MCF 10A (cell line): ENCODE measurements at regions not wholly inside any gene's neighbourhood (a gene's known extent, or its start where the extent isn't known, plus 50 kb on each side); places are given as distances from the start of the nearest gene placed in this dataset.

ENCODE experiments used
- BruUV-seq: library from RNA; stranded (reverse); fragments of 400-500 nt; replicated peaks from 2 replicates; lab custom pipeline; 2021; lab: Mats Ljungman, UMichigan
- CTCF ChIA-PET: fragments of 300-600 bp; sonication (Branson Sonifier 250); formaldehyde crosslinking; extraction: SDS; loops from one replicate; lab custom pipeline; 2021; ENCODE audit warnings: antibody characterized with exemption, inconsistent platforms; lab: Yijun Ruan, JAX
- POLR2A ChIA-PET: fragments of 300-600, 350-650 bp; sonication (Branson Sonifier 250); formaldehyde crosslinking; extraction: SDS; loops from one replicate; lab custom pipeline; 2020; ENCODE audit warnings: antibody characterized with exemption, inconsistent platforms; lab: Yijun Ruan, JAX
- DNase-seq: peaks from one replicate; pipeline ENCODE4 v3.0.0-alpha.2; 2018; ENCODE audit not compliant: unreplicated experiment
- H3K27ac Mint-ChIP-seq: one replicate; pipeline ENCODE4 v1.8.0; 2022; ENCODE audit warnings: mild to moderate bottlenecking, low read depth, mixed read lengths; ENCODE audit not compliant: unreplicated experiment
- H3K27me3 Mint-ChIP-seq: one replicate; pipeline ENCODE4 v1.8.0; 2022; ENCODE audit warnings: mixed read lengths; ENCODE audit not compliant: insufficient read depth, unreplicated experiment
- H3K36me3 Mint-ChIP-seq: one replicate; pipeline ENCODE4 v1.8.0; 2022; ENCODE audit warnings: mild to moderate bottlenecking, moderate library complexity, mixed read lengths; ENCODE audit not compliant: insufficient read depth, unreplicated experiment
- H3K4me1 Mint-ChIP-seq: one replicate; pipeline ENCODE4 v1.8.0; 2022; ENCODE audit warnings: mixed read lengths; ENCODE audit not compliant: insufficient read depth, unreplicated experiment
- H3K4me3 Mint-ChIP-seq: one replicate; pipeline ENCODE4 v1.8.0; 2022; ENCODE audit warnings: mild to moderate bottlenecking, moderate library complexity, mixed read lengths; ENCODE audit not compliant: unreplicated experiment
- H3K9me3 Mint-ChIP-seq: one replicate; pipeline ENCODE4 v1.8.0; 2022; ENCODE audit warnings: mixed read lengths; ENCODE audit not compliant: unreplicated experiment
- intact Hi-C: fragments of 100-400 bp; cut with micrococcal nuclease; formaldehyde crosslinking; loops from 2 replicates; pipeline ENCODE4 v1.14.1; 2022
- TF ChIP-seq, protein P1 (sequence below): fragments of 200-600 bp; IDR thresholded peaks from one replicate; pipeline ENCODE4 v1.8.0; 2022; ENCODE audit warnings: antibody characterized with exemption, mild to moderate bottlenecking; ENCODE audit not compliant: unreplicated experiment

- Mint-ChIP-seq H3K27ac (no peak overlapping the region), H3K4me1 (peaks cover 4% of the 10 kb centered on the region), H3K27me3 (no peaks in the 10 kb centered on the region), H3K36me3 (no peaks in the 10 kb centered on the region), H3K4me3 (no peak overlapping the region), H3K9me3 (no peaks in the 10 kb centered on the region)
- no peak for DNase-seq
- intact Hi-C loops = no loop called here
- POLR2A ChIA-PET = interaction anchor here (0.8 kb wide), 1 partner anchor 9 kb away, joined by 3 read pairs; no protein-coding TSS in a partner anchor
- TF ChIP-seq, protein P1, sequence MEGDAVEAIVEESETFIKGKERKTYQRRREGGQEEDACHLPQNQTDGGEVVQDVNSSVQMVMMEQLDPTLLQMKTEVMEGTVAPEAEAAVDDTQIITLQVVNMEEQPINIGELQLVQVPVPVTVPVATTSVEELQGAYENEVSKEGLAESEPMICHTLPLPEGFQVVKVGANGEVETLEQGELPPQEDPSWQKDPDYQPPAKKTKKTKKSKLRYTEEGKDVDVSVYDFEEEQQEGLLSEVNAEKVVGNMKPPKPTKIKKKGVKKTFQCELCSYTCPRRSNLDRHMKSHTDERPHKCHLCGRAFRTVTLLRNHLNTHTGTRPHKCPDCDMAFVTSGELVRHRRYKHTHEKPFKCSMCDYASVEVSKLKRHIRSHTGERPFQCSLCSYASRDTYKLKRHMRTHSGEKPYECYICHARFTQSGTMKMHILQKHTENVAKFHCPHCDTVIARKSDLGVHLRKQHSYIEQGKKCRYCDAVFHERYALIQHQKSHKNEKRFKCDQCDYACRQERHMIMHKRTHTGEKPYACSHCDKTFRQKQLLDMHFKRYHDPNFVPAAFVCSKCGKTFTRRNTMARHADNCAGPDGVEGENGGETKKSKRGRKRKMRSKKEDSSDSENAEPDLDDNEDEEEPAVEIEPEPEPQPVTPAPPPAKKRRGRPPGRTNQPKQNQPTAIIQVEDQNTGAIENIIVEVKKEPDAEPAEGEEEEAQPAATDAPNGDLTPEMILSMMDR = no peak
- BruUV-seq = no TSS peak
- CTCF ChIA-PET = interaction anchor here (0.6 kb wide), 2 partner anchors 193 to 246 kb away, joined by 3 read pairs; no protein-coding TSS in a partner anchor
Measured at GRCh38 chr14:80336608-80337106, 125.4 kb upstream of the DIO2 start.

DNA sequence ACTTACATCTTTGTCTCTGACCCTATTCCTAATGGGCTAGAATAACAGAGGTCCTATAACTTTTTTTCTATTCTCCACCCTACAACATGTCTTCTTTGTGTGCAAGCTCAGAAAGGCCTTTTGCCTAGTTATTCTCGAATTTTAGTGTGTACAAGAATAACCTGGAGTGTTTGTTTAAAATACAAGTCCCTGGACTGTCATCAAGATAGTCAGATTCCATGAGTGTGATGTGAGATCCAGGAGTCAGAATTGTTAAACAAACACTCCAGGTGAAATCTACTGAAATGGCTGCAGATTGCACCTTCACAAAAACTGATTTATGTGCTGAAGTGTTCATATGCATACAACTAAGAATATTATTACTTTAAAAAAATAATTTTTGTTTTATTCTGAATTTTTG is 114.4 kb upstream of the DIO2 start:
- TF ChIP-seq, protein P1 = no peak
- POLR2A ChIA-PET = no interaction called here
- H3K9me3 Mint-ChIP-seq = no peaks in the 10 kb centered on the region
- CTCF ChIA-PET = interaction anchor here (0.7 kb wide), 1 partner anchor 54 kb away, joined by 3 read pairs; no protein-coding TSS in a partner anchor
- no peaks in the 10 kb centered on the region for H3K4me1 Mint-ChIP-seq
- DNase-seq = no peak
- intact Hi-C loops = no loop called here
- H3K27ac Mint-ChIP-seq = no peak overlapping the region
- no peaks in the 10 kb centered on the region for H3K27me3 Mint-ChIP-seq
- H3K4me3 Mint-ChIP-seq = no peak overlapping the region
- H3K36me3 Mint-ChIP-seq = no peaks in the 10 kb centered on the region
- no TSS peak for BruUV-seq

- TF ChIP-seq, protein P1 = no peak
Measured at GRCh38 chr14:80325112-80325511, 113.8 kb upstream of the DIO2 start.

GRCh38 chr14:80324649-80325048 is 113.3 kb upstream of the DIO2 start:
- ChIA-PET CTCF (no interaction called here), POLR2A (no interaction called here)
- no TSS peak for BruUV-seq
- TF ChIP-seq, protein P1 = no peak
- no peaks in the 10 kb centered on the region for H3K9me3 Mint-ChIP-seq
- no peaks in the 10 kb centered on the region for H3K27me3 Mint-ChIP-seq
- no peak for DNase-seq
- intact Hi-C loops = no loop called here
- no peak overlapping the region for H3K27ac Mint-ChIP-seq
- H3K4me1 Mint-ChIP-seq = no peaks in the 10 kb centered on the region
- H3K36me3 Mint-ChIP-seq = no peaks in the 10 kb centered on the region
- H3K4me3 Mint-ChIP-seq = no peak overlapping the region

More at GRCh38 chr14:80325112-80325511, 113.8 kb upstream of the DIO2 start:
- Mint-ChIP-seq H3K27ac (no peak overlapping the region), H3K4me3 (no peak overlapping the region), H3K9me3 (no peaks in the 10 kb centered on the region), H3K36me3 (no peaks in the 10 kb centered on the region), H3K27me3 (no peaks in the 10 kb centered on the region), H3K4me1 (no peaks in the 10 kb centered on the region)
- CTCF ChIA-PET = interaction anchor here (0.7 kb wide), 1 partner anchor 54 kb away, joined by 3 read pairs; no protein-coding TSS in a partner anchor
- intact Hi-C loops = no loop called here
- POLR2A ChIA-PET = no interaction called here
- BruUV-seq = no TSS peak
- DNase-seq = no peak
